Right ventricle myocardium inferior (tissue), 1 donor: ENCODE measurements at regions not wholly inside any gene's neighbourhood (a gene's known extent, or its start where the extent isn't known, plus 50 kb on each side); places are given as distances from the start of the nearest gene placed in this dataset.
"Not testable (repeated sequence)": the region's sequence is repeated elsewhere in the genome, so short reads cannot be mapped to it uniquely, and the experiment has no call there.

ENCODE experiments used
- ATAC-seq: fragments of 200-7000 bp; cut with Tn5 transposase; one replicate; pipeline ENCODE4 v1.9.1; 2020; ENCODE audit warnings: mild to moderate bottlenecking, moderate library complexity
- DNase-seq: peaks from one replicate; pipeline ENCODE4 v3.0.0; 2021; ENCODE audit errors: missing footprints
- intact Hi-C: fragments of 100-400 bp; cut with DNase I; formaldehyde crosslinking; loops from one replicate; pipeline ENCODE4 v1.11.0; 2022
- donor health status: DM: no; HTN: yes; CAD: no; lungs with severe emphysema.

DNA sequence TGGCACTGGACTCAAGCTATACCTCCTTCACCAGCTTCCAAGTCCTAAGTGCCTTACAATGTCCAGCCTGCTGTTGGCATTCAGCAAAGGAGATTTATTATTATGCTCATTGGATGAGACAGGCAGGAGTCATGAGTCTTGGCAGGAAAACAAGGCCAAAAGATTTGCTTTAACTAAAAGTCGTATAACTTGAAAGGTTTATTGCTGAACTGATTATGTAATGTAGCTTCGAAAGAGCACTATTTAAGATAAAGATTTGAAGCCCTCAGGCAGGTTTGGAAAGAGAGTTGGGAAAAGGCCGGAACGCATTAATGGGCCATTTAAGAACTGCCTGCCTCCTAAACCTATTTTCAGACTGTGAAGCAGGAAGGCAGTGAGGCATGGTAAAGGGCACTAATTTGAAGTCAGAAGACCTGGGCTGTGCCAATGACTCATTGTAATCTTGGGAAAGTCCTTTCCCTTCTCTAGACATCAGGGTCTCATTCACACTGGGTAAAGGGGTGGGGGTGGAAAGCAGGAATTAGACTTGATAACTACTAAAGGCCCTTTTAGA lies 280.5 kb upstream of the EDA2R start:
- intact Hi-C loops, result no loop called here
- no peak for DNase-seq
- no peak for ATAC-seq

DNA sequence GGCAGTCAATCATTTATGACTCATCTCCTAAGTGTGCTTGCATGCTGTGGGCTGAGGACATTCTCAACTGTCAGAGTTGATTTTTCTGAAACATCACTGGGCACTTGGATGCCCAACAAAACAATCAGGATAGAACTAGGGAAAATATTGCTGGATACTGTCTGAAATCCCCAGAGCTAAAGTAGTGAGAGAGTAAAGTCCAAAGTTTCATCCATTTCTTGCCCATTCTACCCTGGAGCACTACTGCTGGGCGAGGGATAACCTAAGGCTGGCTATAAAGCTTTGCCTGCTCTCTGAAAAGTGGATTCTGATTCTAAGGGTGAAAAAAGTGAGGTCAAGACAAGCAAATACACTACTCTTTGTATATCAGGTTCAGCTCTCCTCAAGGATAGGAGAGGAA lies 279.6 kb upstream of the EDA2R start:
- intact Hi-C loops, result no loop called here
- ATAC-seq, result no peak
- no peak for DNase-seq

DNA sequence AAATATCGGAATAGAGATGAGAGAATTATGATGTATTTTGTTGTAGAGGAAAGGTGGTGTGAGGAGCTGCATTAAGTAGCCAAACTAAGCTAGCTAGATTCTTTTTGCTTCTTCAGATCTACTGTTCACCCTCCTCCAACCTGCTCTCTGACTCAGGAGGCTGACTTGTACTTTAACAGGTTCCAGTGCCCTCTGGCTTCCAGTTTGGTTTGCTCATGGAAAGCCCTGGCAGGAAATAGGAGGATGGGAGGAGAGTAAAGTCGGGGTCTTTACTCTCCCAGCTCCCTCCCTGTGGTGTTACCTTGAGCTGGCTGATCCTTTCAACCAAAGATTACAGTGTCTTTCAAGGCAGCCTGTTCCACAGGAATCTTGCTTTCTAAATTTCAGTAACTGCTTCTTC lies 277.0 kb upstream of the EDA2R start:
- intact Hi-C loops, result no loop called here
- ATAC-seq (no peak), DNase-seq (no peak)

DNA sequence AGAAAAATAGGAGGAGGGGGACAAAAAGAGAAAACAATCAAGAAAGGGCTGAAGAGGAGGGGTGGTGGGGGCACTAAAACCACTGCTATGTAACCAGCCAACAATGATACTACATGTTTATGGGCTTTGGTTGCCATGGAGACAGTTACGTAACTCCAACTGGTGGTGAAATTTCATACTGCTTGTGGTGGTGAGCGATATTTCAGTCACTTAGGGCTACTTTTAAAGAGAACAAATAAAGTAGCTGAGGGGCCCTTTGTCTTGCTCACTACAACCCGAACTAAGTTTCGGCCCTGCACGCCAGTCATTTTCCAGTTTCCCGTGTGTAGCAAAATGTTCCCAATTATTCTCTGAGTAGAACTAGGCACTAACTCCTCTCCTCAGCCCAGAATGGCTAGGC lies 275.2 kb upstream of the EDA2R start:
- ATAC-seq (no peak), DNase-seq (no peak)
- intact Hi-C loops, result no loop called here

DNA sequence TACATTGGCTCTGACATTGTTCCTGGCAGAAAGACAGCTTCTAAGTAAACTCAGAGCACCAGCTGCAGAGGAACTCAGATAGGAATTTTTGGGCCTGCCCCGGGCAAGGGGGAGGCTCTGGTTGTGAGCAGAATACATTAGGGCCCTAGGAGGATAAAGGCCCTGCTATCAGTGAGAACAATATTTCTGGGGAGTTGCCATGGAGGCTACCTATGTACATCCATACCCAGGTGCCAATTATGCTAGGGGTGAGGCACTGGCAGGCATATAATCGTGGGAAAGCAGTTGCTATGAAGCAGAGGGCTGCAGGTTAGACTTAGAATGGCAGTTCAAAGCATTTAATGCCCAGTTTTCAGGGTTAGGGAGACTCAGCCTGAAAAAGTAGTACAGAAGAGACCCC lies 273.5 kb upstream of the EDA2R start:
- ATAC-seq (no peak), DNase-seq (no peak)
- intact Hi-C loops, result no loop called here

DNA sequence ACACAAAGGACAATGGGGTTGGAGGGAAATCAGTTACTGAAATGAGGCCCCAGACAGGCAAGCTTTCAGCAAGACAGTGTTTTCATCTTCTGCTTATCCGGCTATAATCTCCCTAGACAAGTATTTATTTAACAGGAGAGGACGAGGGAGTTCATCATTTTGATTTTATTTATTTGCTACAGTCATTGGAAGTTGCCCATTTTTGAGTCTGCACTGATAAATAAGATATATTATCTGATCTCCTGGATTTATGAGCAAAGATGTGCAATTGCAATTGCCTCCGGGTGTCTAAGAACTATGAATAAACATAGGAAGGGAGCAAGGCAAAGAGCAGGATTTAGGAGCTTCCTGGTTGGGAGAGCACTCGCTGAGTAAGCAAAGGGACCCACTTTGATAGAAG lies 263.2 kb upstream of the EDA2R start:
- DNase-seq, result no peak
- intact Hi-C loops, result no loop called here
- no peak for ATAC-seq

DNA sequence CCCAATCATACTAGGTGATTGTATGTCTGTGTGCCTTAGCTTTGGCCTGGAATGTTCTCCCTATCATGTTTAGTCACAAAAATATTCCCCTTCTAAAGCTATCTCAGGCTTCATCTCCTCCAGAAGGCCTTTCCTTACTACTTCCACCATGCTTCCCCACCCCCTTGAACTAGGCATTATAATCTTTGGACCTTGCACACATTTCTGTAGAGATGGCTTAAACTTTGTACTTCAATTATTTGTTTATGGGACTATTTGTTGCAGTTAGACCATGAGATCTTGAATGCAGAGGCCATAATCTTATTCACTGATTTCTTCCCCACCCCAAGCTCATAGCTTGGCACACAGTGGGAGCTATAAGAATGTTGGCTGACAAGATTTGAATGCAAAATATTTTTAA lies 262.0 kb upstream of the EDA2R start:
- ATAC-seq (no peak), DNase-seq (no peak)
- intact Hi-C loops, result no loop called here

DNA sequence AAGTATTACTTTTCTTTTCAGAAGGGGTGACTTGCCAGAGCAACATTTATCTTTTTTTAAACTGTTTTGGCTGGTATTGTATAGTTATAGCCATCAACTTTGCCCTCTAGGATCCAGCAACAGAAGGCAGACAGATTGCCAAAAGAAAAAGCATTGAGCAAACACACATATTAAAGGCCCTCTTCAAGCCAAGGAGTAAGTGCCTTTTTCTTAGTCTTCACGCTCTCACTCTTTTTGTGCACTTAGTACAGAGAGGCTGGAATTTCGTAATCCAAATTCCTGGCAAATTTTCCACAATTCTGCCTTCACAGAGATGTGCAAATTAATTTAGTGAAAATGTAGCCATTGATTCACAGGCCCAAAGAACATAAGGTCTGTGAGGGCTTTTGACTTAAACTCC lies 253.1 kb upstream of the EDA2R start:
- ATAC-seq, result no peak
- intact Hi-C loops, result no loop called here
- DNase-seq, result no peak

DNA sequence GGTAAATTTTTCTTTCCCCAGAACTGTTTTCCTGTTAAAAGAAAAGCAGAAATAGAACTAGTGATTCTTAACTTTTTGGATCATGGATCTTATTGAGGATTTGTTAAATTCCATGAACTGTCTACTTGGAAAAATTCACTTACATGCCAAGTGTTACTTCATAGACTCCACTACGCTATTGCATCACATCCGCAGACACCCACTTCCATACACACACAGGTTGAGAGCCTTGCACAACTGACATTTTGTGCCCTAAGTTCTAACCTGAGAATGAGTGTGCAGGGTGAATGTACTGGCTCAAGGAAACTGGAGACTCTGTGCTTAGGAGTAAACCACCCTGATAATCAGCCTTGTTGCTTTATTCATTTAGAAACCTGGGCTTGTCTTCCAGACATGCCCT lies 250.5 kb upstream of the EDA2R start:
- ATAC-seq (no peak), DNase-seq (no peak)
- intact Hi-C loops, result no loop called here

DNA sequence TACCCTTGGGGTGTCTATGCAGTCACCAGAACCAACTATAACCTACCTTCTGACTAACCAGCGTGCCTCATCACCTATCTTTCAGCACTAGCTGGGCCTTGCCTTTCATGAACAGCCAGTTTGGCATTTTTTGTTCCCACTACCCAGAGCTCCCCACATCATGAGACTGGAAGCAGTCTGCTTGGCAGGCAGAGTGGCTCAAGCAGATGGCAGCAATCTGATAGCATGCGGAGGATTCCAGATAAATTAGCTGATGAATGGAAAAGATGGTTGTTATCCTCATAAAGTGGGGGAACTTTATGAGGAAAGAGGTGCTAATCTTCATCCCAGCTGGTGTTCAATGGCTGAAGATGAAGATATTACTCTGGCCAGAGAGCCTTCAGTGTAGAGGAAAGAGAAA lies 243.2 kb upstream of the EDA2R start:
- ATAC-seq, result no peak
- intact Hi-C loops, result no loop called here
- DNase-seq, result no peak

DNA sequence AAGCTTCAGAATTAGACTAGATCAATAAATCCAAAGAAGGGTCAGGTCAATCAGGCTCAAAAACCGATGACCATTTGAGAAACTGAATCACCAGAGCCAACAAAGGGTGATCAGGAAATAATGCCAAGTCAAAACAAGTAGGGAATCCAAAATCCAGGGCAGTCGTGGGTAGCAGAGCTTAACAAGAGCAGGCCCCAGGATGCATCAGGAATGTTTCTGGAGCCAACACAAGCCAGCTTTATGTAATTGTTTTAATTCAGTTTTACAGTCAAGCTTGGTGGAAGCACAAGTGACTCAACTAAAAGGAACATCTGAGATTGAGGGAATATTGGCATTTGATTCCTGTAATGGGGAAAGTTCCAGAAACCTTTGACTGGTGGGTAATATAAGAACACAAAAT lies 237.9 kb upstream of the EDA2R start:
- intact Hi-C loops, result no loop called here
- DNase-seq (no peak), ATAC-seq (no peak)

DNA sequence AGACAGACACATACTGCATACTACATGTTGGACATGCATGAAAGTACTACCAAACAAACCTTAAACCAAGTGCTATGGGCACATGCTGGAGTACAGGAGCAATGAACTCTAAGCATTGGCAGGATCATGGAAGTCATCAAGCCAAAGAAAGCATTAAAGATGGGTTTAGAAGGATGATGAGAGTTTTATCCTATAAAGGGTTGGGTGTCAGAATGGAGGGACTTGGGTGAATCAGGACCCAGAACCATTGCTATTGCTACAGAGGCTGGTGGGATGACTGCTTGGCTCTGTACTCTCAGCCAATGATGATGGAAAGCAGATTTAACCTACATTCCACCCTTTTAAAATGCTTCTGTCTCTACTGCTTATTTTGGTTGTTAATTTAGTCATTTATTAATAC lies 233.9 kb upstream of the EDA2R start:
- intact Hi-C loops, result no loop called here
- no peak for ATAC-seq

DNA sequence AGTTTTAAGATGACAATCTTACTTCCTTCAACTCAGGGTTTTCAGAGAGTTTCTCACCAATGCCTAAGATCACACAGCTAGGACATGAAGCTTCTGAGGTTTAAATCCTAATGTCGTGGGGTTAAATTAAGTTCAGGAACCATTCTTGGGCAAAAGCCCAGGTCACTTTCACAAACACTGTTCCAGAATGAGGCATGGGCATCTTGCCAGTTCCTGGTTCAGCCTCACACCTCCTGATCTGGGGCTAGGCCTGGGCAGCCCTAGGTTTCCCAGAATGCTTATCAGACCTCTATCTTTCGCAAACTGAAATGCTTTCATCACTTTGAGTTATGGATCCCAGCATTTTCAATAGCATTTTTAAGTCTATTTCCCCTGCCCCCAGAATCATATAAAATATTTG lies 224.8 kb upstream of the EDA2R start:
- no peak for ATAC-seq
- intact Hi-C loops, result no loop called here
- no peak for DNase-seq

More for the DNA sequence above, 233.9 kb upstream of the EDA2R start:
- DNase-seq, result no peak

DNA sequence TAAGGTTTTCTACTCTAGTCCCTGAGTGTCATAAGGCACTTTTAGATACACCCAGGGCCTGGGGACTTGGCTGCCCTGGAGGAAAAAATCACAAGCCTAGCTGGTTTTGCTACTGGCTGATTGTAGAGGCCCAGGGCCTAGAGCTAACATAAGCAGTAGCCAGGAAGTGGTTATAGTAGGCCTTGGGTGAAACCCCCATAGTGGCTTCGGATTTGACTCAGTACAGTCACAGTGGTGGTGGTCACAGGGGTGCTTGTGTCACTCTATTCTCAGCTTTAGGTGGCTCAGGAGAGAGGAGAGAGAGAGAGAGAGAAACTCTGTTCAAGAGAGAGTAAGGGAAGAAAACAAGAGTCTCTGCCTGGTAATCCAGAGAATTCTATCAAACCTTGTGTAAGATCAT lies 194.5 kb upstream of the EDA2R start:
- ATAC-seq (no peak), DNase-seq (no peak)
- intact Hi-C loops, result no loop called here

DNA sequence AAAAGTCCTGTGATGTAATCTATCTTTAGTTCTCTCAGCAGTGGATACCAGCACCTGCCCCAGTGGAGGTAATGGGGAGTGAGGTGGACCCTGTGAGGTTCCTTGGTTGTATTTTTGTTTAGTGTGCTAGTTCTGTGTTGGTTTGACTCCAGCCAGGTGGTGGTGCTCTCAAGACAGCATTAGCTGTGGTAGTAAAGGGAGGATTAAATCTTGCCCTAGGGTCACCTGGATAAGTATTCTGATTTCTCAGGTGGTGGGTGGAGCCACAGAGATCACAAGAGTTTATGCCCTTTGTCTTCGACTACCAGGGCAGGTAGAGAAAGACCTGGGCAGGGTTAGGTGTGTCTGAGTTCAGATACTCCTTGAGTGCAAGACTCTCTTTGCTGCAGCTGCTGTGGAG lies 176.3 kb upstream of the EDA2R start:
- no peak for ATAC-seq

DNA sequence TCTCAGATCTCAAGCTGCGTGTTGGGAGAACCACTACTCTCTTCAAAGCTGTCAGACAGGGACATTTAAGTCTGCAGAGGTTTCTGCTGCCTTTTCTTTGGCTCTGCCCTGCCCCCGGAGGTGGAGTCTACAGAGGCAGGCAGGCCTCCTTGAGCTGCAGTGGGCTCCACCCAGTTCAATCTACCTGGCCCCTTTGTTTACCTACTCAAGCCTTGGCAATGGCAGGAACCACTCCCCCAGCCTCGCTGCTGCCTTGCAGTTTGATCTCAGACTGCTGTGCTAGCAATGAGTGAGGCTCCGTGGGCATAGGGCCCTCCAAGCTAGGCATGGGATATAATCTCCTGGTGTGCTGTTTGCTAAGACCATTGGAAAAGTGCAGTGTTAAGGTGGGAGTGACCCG lies 155.6 kb upstream of the EDA2R start:
- intact Hi-C loops, DNase-seq, ATAC-seq: not testable (repeated sequence)

More for the DNA sequence above, 176.3 kb upstream of the EDA2R start:
- DNase-seq, result no peak
- intact Hi-C loops, result no loop called here

DNA sequence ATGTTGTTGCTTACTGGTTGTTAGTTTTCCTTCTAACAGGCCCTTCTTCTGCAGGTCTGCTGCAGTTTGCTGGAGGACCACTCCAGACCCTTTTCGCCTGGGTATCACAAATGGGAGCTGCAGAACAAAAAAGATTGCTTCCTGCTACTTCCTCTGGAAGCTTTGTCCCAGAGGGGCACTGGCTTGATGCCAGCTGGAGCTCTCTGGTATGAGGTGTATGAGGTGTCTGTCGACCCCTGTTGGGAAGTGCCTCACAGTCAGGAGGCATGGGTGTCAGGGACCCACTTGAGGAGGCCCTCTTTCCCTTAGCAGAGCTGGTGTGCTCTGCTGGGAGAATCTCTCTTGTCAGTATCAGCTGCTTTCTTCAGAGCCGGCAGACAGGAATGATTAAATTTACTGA lies 127.4 kb upstream of the EDA2R start:
- intact Hi-C loops, result no loop called here
- DNase-seq (no peak), ATAC-seq (no peak)

DNA sequence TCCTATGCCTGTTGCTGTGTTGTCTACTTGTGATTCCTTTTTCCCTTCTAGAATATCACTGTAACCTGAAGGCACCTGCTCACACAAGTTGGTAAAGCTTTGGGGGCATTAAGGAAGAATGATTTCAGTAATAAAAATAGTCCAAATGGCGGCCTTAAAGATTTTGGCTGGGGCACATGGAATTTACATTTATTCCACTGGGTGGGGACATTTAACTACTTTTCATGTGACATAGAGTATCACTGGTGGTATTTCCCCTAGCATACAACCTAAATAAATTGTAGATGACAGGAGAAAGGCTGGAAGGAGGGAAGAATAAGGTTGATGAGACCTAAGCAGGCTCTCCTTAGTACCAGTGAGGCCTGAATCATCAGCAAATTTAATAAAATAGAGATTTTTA lies 121.8 kb upstream of the EDA2R start:
- intact Hi-C loops, result no loop called here
- no peak for ATAC-seq
- no peak for DNase-seq

DNA sequence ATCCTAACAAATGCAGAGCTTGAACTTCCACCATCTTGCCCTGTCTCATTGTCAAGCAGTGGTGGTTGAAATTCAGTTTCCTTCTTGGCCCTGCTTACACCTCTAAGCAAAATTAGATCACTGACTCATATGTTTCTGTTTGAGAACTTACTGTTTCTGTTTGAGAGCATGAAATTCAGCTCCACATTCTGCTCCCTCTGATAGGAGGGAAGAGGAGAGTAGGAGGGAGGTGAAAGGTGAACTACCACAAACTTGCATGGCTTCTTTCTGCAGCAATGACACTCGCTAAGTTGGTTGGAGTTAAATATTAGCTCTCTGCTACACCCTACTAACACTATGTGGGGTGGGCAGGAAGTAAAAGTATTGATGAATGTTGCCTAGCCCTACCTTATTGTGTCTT lies 117.8 kb upstream of the EDA2R start:
- intact Hi-C loops, result no loop called here
- DNase-seq, result no peak
- no peak for ATAC-seq

DNA sequence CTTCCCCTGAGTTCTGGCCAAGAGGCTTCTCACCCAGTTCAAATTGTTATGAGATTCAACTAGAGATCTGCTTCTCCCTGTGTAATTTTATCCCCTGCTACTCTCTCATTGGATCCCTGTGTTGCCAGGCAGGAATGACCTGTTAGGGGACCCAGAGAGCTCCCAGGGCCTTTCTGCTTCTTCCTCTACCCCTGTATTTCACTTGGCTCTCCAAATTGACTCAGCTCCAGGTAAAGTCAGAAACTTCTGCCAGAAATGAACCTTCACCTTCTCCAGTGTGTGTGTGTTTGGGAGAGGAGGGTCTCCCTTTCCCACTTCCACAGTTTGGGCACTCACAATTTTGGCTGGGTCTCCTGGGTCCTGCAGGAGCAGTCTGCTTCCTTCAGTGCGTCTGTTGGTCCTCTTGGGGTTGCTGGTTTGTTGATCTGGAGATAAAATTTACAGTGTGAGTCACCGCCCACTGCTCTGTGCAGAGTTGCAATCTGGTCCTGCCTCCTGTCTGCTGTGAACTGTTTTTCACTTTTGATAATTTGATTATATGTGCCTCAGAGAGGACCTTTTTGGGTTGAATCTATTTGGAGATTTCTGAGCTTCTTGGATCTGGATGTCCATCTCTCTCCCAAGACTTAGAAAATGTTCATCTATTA lies 112.4 kb upstream of the EDA2R start:
- no peak for ATAC-seq
- intact Hi-C loops, result no loop called here
- no peak for DNase-seq

DNA sequence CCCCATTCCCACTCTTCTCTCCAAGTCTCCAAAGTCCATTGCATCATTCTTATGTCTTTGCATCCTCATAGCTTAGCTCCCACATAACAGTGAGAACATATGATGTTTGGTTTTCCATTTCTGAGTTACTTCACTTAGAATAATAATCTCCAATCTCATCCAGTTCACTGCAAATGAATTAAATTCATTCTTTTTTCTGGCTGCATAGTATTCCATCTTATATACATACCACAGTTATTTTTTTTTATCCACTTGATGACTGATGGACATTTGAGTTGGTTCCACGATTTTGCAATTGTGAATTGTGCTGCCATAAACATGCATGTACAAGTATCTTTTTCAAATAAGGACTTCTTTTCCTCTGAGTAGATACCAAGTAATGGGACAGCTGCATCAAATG lies 105.6 kb upstream of the EDA2R start:
- DNase-seq, intact Hi-C loops, ATAC-seq: not testable (repeated sequence)
